T-helper 2 cell treated with Interferon-gamma antibody and Interleukin-4, amounts not matched to agents 5 μg/mL and 100 μg/mL, for 36 hours (primary cell): ENCODE measurements at regions not wholly inside any gene's neighbourhood (a gene's known extent, or its start where the extent isn't known, plus 50 kb on each side); places are given as distances from the start of the nearest gene placed in this dataset.

Experiments used
- DNase-seq: peaks from one replicate; pipeline ENCODE4 v3.0.0; 2021; ENCODE audit warnings: low spot score
- H3K27ac Mint-ChIP-seq: one replicate; pipeline ENCODE4 v1.8.0; 2021; ENCODE audit warnings: mild to moderate bottlenecking, mixed read lengths
- H3K27me3 Mint-ChIP-seq: one replicate; pipeline ENCODE4 v1.8.0; 2021; ENCODE audit warnings: low read depth, mixed read lengths
- H3K36me3 Mint-ChIP-seq: one replicate; pipeline ENCODE4 v1.8.0; 2021; ENCODE audit warnings: low read depth, mixed read lengths
- H3K4me1 Mint-ChIP-seq: one replicate; pipeline ENCODE4 v1.8.0; 2021; ENCODE audit warnings: low read depth, mixed read lengths
- H3K4me3 Mint-ChIP-seq: one replicate; pipeline ENCODE4 v1.8.0; 2022; ENCODE audit warnings: mild to moderate bottlenecking, moderate library complexity, mixed read lengths
- H3K9me3 Mint-ChIP-seq: one replicate; pipeline ENCODE4 v1.8.0; 2021; ENCODE audit warnings: mixed read lengths

DNA sequence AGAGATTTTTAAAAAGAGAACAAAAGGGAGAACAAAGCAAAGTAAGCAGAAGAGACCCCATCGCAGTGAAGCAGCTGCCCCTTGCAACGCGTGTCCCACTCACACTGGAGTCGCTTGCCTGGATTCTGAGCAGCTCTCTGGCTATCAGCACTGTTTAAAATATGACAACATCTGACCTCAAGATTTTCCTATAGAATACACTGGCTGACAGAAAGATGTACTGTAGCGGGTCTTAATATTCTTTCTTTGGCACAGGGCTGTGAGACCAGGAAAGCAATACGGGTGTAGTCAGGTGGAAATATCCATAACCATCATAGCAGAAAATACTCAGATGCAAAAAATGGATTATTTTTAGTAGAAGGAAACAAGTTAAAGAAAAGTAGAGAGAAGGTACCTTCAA is 125.7 kb upstream of the TNS3 start:
- no peaks in the 10 kb centered on the region for H3K27me3 Mint-ChIP-seq
- no peak for DNase-seq
- H3K27ac Mint-ChIP-seq, result no peak overlapping the region
- H3K36me3 Mint-ChIP-seq, result no peaks in the 10 kb centered on the region
- no peaks in the 10 kb centered on the region for H3K4me1 Mint-ChIP-seq
- H3K9me3 Mint-ChIP-seq, result no peaks in the 10 kb centered on the region
- H3K4me3 Mint-ChIP-seq, result no peak overlapping the region

DNA sequence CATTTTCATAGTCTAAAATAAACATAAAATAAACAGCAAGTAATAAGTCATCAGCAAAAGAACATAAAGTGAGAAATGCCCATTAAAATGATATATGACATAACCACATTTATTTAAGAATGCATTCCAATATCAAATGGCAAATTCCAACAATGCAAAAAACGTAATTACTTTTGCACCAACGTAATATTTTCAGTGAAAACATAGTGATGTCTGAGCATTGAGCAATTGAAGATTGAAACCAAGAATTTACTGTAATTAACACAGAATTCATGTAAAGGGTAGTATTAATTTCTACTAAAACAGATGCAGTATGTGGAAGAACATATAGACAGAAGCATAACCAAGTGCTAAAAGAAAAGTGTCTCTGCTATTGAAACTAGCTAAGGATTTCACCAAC is 123.0 kb upstream of the TNS3 start:
- no peak for DNase-seq
- no peak overlapping the region for H3K4me3 Mint-ChIP-seq
- H3K27ac Mint-ChIP-seq, result no peak overlapping the region
- no peaks in the 10 kb centered on the region for H3K27me3 Mint-ChIP-seq
- H3K9me3 Mint-ChIP-seq, result no peaks in the 10 kb centered on the region
- H3K4me1 Mint-ChIP-seq, result no peaks in the 10 kb centered on the region
- H3K36me3 Mint-ChIP-seq, result no peaks in the 10 kb centered on the region

DNA sequence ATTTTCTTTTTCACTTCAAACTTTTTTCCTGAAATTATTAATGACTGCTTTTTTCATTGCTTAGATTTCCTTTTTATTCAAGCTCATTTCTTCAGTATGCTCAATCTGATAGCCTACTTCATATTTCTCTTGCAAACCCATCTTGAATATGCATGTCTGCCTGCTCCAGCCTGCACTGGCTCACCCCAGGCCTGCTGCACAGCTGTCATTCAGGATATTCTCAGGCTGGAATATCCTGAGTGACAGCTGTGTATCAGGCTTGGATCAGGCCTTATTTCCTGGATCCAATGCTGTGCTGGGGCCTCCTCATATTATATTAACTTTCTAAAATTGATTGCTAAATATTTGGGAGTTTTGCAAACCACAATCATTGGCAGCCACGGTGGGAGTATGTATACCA is 120.2 kb upstream of the TNS3 start:
- no peaks in the 10 kb centered on the region for H3K27me3 Mint-ChIP-seq
- no peaks in the 10 kb centered on the region for H3K4me1 Mint-ChIP-seq
- no peaks in the 10 kb centered on the region for H3K36me3 Mint-ChIP-seq
- no peak for DNase-seq
- no peak overlapping the region for H3K27ac Mint-ChIP-seq
- H3K9me3 Mint-ChIP-seq, result no peaks in the 10 kb centered on the region
- no peak overlapping the region for H3K4me3 Mint-ChIP-seq

DNA sequence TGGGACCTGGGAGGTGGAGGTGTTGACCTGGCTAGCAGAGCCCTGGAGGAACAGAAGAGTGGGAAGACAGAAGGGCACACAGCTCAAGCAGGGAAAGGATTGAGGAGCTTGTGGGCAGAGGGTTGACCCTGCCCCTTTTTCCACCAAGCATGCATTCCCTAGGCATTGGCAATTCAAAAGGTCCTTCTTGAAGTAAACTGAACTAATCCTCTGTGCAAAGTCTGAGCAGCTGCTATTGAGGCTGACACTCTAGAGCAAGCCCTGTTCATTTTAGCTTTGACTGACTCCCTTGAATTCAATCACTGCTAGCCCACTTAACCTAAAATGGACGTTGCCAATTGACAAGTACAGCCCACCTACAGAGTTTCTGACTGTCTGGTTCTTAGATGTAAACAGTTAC is 116.5 kb upstream of the TNS3 start:
- Mint-ChIP-seq H3K27me3 (no peaks in the 10 kb centered on the region), H3K27ac (no peak overlapping the region), H3K9me3 (no peaks in the 10 kb centered on the region), H3K4me1 (no peaks in the 10 kb centered on the region), H3K36me3 (no peaks in the 10 kb centered on the region), H3K4me3 (no peak overlapping the region)
- DNase-seq, result no peak

DNA sequence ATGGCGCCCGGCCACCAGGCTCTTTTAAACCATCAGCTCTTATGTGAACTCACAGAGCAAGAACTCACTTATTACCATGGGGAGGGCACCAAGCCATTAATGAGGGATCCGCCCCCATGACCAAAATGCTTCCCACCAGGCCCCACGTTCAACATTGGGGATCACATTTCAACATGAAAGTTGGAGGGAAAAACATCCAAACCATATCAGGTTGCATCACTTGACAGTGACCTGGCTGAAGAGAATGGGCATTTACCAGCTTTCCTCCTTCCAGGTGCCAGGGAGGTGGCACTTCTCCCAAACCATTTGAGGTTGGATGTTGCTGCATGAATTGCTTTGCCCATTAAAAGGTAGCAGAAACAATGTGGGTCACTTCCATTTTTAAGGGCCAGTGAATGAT is 115.6 kb upstream of the TNS3 start:
- Mint-ChIP-seq H3K27ac (no peak overlapping the region), H3K4me1 (no peaks in the 10 kb centered on the region), H3K27me3 (no peaks in the 10 kb centered on the region), H3K36me3 (no peaks in the 10 kb centered on the region), H3K4me3 (no peak overlapping the region), H3K9me3 (no peaks in the 10 kb centered on the region)
- DNase-seq, result no peak

DNA sequence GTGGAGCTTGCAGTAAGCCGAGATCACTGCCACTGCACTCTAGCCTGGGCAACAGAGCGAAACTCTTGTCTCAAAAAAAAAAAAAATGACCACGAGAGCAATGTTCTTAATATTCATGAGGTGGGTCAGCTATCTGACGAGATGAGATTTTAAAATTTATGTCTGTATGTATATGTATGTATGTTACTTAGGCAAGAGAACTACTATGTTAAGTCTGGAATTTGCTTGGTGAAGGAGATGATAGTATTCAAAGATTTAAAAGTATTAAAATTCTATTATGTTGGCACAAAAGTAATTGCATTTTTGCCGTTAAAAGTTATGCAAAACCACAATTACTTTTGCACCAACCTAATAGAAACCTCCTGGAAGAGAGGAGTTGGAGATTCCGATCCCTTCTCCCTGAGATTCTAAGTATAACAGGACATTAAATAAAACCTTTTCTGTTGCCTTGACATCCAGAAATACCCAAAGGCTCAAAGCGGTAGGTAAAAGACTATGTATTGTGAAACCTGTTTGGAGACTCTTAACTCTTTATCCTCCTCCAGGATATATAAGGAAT is 114.3 kb upstream of the TNS3 start:
- no peaks in the 10 kb centered on the region for H3K36me3 Mint-ChIP-seq
- H3K27me3 Mint-ChIP-seq, result no peaks in the 10 kb centered on the region
- H3K9me3 Mint-ChIP-seq, result no peaks in the 10 kb centered on the region
- H3K4me1 Mint-ChIP-seq, result no peaks in the 10 kb centered on the region
- no peak for DNase-seq
- H3K4me3 Mint-ChIP-seq, result no peak overlapping the region
- no peak overlapping the region for H3K27ac Mint-ChIP-seq

DNA sequence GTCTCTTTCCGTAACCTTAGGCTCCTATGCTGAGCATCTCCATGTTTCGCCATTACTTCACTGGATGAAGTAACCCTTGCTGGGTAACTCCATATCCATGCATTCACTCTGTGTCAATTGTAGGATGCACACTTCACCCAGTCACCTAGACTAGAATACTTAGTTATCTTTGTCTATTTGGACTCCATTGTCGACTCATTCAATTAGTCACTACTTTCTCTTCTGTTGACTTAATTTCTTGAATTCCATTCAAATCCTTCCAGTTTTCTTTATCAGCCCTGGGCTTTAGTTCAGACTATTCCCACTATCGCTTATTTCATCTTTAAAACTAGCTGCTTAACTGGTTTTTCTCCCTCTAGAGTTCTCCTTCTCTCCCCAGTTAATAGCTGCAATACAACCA is 111.3 kb upstream of the TNS3 start:
- Mint-ChIP-seq H3K27ac (no peak overlapping the region), H3K4me3 (no peak overlapping the region), H3K9me3 (no peaks in the 10 kb centered on the region), H3K4me1 (no peaks in the 10 kb centered on the region), H3K27me3 (no peaks in the 10 kb centered on the region), H3K36me3 (no peaks in the 10 kb centered on the region)
- no peak for DNase-seq

DNA sequence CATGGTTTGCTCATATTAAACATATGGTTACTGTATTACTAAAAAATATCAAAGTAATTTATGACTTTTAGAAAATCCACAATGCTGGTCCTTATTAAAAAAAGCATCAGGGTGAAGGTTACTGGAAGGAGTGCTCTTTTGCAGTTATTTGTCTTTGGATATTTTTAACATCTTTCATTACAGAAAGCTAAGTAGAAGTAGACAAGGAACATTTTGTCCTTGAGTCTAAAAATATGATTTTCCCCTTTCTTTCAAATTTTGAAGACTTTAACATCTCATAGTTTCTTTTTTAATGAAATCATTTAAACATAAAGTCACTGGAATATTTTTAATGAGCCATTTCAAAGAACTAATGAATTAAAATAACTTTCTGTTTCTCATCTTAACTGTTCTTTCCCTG is 110.1 kb upstream of the TNS3 start:
- H3K36me3 Mint-ChIP-seq, result no peaks in the 10 kb centered on the region
- H3K27me3 Mint-ChIP-seq, result no peaks in the 10 kb centered on the region
- no peak for DNase-seq
- H3K9me3 Mint-ChIP-seq, result no peaks in the 10 kb centered on the region
- no peak overlapping the region for H3K27ac Mint-ChIP-seq
- H3K4me3 Mint-ChIP-seq, result no peak overlapping the region
- H3K4me1 Mint-ChIP-seq, result no peaks in the 10 kb centered on the region

DNA sequence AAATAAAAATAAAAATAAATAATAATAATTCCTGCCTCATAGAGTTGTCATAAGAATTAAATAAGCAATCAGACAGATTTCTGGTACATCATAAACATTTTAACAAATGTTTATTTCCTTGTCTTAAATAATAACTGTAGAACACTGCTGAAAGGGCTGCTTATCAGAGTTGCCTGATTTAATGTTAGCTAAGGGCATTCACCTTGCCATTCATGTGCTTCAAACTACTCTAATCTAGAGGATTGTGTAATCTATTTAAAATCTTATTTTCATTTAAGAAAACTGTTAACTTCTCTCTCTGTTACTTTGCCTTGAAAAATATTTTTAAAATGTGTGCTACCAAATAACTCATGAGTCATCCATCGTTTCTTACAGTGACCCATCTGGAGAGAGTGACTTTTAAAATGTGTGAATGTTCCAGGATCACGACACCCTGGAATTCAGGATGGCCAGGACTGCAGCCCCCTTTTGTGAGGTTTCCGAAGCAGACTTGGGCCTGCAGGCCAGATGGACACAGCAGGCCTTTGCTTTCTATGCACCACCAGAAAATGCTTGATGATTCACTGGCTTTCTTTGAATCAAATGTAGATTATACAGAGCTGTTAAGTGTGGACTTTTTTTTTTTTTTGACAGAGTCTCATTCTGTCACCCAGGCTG is 109.1 kb upstream of the TNS3 start:
- Mint-ChIP-seq H3K27me3 (no peaks in the 10 kb centered on the region), H3K4me3 (no peak overlapping the region), H3K36me3 (no peaks in the 10 kb centered on the region), H3K4me1 (no peaks in the 10 kb centered on the region), H3K9me3 (no peaks in the 10 kb centered on the region), H3K27ac (no peak overlapping the region)
- DNase-seq, result no peak

DNA sequence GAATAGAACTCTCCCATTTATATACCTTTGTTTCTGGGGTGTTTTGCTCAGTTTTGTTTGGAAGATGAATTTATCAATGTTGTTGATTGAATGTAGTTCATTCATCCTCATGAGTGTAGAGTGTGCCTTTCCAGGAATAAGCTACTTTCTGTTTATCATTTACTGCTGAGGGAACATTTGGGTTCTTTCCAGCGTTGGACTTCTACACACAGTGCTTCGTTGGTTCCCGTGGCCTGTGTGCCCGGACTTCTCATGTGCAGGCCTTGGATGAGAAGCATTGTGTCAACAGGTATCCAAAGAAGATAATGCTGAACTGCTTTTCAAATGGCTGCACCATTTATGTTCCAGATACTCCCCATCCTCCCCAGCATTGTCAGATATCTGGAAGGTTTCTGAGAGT is 107.6 kb upstream of the TNS3 start:
- H3K27me3 Mint-ChIP-seq, result no peaks in the 10 kb centered on the region
- H3K4me3 Mint-ChIP-seq, result no peak overlapping the region
- no peaks in the 10 kb centered on the region for H3K36me3 Mint-ChIP-seq
- H3K9me3 Mint-ChIP-seq, result no peaks in the 10 kb centered on the region
- DNase-seq, result no peak
- no peaks in the 10 kb centered on the region for H3K4me1 Mint-ChIP-seq
- H3K27ac Mint-ChIP-seq, result no peak overlapping the region

DNA sequence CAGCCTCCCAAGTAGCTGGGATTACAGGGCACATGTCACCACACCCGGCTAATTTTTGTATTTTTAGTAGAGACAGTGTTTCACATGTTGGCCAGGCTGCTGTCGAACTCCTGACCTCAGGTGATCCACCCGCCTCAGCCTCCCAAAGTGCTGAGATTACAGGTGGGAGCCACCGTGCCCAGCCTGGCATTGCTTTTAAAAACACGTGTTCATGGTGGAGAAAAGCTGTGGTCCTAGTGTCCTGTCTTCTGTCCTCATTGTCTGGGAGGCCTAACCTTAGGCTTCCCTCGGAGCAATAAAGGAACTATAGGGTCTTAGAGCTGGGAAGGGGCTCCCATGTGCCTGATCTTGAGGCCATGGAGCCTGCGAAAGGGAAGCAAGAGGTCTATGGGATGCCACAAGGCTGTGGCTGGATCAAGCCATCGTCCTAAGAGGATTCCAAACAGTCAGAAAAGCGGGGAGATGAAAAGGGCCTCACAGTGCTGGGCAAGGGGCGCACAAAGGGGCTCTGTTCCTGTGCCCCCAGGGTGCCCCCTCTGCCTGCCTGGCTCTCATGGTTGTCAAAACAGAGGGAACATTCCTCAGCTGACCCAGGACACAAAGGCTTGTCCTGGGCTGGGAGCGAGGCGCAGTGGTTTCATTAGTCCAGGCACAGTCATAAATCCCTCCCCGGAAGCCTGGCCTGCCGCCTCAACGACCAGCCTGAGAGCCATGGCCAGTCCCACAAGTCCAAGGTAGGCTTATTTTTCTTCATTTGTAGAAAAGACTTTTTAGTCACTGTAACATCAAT is 106.6 kb upstream of the TNS3 start:
- H3K27ac Mint-ChIP-seq, result no peak overlapping the region
- H3K27me3 Mint-ChIP-seq, result no peaks in the 10 kb centered on the region
- H3K4me3 Mint-ChIP-seq, result no peak overlapping the region
- DNase-seq, result no peak
- H3K4me1 Mint-ChIP-seq, result no peaks in the 10 kb centered on the region
- no peaks in the 10 kb centered on the region for H3K9me3 Mint-ChIP-seq
- no peaks in the 10 kb centered on the region for H3K36me3 Mint-ChIP-seq

DNA sequence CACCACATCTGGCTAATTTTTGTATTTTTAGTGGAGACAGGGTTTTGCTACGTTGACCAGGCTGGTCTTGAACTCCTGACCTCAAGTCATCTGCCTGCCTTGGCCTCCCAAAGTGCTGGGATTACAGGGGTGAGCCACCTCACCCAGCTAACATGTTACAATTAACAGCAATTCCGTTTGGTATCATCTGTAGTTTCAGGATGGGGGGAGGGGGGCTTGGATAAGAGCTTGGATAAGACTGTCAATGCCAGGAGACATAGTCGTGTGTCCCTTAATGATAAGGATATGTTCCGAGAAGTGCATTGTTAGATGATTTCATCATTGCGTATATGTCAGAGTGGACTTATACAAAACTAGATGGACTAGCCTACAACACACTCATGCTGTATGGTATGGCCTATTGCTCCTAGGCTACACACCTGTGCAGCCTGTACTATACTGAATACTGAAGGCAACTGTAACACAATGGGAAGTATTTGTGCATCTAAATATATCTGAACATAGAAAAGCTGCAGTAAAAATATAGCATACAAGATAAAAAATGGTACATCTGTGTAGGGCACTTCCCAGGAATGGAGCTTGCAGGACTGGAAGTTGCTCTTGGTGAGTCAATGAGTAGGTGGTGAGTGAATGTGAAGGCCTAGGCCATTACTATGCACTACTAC is 103.9 kb upstream of the TNS3 start:
- DNase-seq, result no peak
- H3K36me3 Mint-ChIP-seq, result no peaks in the 10 kb centered on the region
- H3K4me1 Mint-ChIP-seq, result no peaks in the 10 kb centered on the region
- H3K27ac Mint-ChIP-seq, result no peak overlapping the region
- no peaks in the 10 kb centered on the region for H3K27me3 Mint-ChIP-seq
- no peak overlapping the region for H3K4me3 Mint-ChIP-seq
- no peaks in the 10 kb centered on the region for H3K9me3 Mint-ChIP-seq

DNA sequence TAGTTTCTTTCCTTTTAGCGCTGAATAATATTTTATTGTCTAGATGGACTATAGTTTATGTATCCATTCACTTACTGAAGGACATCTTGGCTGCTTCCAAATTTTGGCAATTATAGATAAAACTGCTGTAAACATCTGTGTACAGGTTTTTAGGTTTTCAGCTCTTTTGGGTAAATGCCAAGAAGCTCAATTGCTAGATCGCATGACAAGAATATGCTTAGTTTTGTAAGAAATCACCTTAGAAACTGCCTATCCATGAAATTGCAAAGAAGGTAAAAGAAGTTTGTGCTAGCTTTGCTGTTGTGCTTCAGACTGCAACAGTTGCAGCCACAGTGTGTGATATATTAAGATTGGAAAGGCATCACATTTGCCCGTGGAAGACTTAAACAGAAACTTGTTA is 103.2 kb upstream of the TNS3 start:
- no peak overlapping the region for H3K27ac Mint-ChIP-seq
- H3K4me1 Mint-ChIP-seq, result no peaks in the 10 kb centered on the region
- no peaks in the 10 kb centered on the region for H3K36me3 Mint-ChIP-seq

DNA sequence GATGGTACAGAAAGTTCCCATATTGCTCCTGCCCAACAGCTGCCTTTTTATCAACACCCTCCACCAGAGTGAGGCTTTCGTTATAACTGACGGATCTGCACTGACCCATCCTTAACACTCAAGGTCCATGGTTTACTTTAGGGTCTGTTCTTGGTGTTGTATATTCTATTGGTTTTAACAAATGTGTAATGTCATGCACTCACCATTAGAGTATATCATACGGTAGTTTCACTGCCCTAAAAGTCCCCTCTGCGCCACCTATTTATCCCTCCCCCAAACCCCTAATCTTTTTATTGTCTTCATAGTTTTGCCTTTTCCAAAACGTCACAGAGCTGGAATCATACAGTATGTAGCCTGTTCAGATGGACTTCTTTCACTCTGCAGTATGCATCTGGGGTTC is 102.8 kb upstream of the TNS3 start:
- Mint-ChIP-seq H3K9me3 (no peaks in the 10 kb centered on the region), H3K4me1 (no peaks in the 10 kb centered on the region), H3K4me3 (no peak overlapping the region), H3K27me3 (no peaks in the 10 kb centered on the region), H3K27ac (no peak overlapping the region), H3K36me3 (no peaks in the 10 kb centered on the region)
- DNase-seq, result no peak

More for the DNA sequence above, 103.2 kb upstream of the TNS3 start:
- no peaks in the 10 kb centered on the region for H3K27me3 Mint-ChIP-seq
- no peak overlapping the region for H3K4me3 Mint-ChIP-seq
- no peaks in the 10 kb centered on the region for H3K9me3 Mint-ChIP-seq
- no peak for DNase-seq
